ENCODE measurements at regions not wholly inside any gene's neighbourhood (a gene's known extent, or its start where the extent isn't known, plus 50 kb on each side); places are given as distances from the start of the nearest gene placed in this dataset.

DNA sequence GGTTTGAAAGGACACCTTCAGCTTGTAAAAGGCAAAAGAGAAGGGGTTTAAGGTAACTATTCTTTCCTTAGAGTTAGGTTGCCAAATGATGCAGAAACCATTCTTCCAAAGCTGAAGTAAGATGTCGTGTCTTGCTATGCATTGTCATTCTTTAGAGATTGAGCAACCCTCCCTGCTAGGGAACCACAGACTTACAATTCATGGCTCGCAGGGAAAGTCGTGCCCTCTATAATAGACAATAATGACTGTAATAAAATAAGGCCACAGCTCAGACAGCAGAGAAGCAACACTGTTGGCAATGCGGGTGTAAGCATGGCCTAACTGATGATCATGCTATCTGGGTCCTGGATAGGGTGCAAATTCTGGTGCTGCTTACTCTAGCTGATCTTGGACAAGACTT, 129.6 kb upstream of the CDH13 start (continued):
- TF ChIP-seq ZNF687 (IDR thresholded peaks at IDR 0.05) (no peak), BMI1 (IDR thresholded peaks at IDR 0.05; ENCODE audit: borderline replicate concordance) (no peak), CBX5 (IDR thresholded peaks at IDR 0.05; ENCODE audit: low read depth) (no peak), POLR2A (IDR thresholded peaks at IDR 0.05; ENCODE audit: low read depth, low read length) (no peak), CHD2 (IDR thresholded peaks at IDR 0.05; ENCODE audit: borderline replicate concordance, low read depth, low read length) (no peak), PAX5 (IDR thresholded peaks at IDR 0.05; ENCODE audit: borderline replicate concordance, low read depth, low read length) (no peak), CREM (IDR thresholded peaks at IDR 0.05; ENCODE audit: low read depth) (no peak)

DNA sequence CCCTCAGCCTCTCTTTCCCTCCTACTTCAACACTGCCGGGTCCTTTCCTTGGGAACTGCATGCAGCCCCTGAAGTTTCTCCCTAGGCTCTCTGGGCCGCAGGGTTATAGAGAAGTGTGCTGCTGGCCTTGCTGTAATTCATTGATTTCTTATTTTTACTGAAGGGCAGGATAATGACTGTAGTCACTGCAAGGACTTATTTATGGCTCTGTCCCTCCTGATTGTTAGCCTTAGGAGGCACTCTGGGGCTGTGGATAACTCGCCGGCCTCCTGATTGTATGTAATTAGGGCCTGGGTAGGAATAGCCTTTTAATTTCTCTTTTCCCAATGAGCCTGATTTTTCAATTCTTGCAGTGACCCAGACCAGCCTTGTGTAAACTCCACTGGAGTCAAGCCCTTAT, 138.3 kb upstream of the CDH13 start:
- FAIRE-seq (no peak), ATAC-seq (no peak), DNase-seq (ENCODE audit: low read depth, low spot score) (no peak)
- Histone ChIP-seq H3K4me3 (no peak overlapping the region), H3K27me3 (replicated peaks in 1 of 2; ENCODE audit: control insufficient read depth in 2 of 2, insufficient read depth in 2 of 2, low read length in 1 of 2) (no peaks in the 10 kb centered on the region; a peak in 2 of 4 replicates), H3K9me3 (replicated peaks; ENCODE audit: control insufficient read depth, insufficient read depth, low read length) (no peaks in the 10 kb centered on the region), H3K79me2 (ENCODE audit: control insufficient read depth, insufficient read depth, low read length) (no peaks in the 10 kb centered on the region), H3K27ac (ENCODE audit: control insufficient read depth, insufficient read depth) (no peak overlapping the region), H3K4me2 (ENCODE audit: control insufficient read depth, insufficient read depth) (no peak overlapping the region), H3K36me3 (ENCODE audit: control insufficient read depth in 2 of 2, insufficient read depth in 2 of 2, low read length in 1 of 2) (no peaks in the 10 kb centered on the region), H3K9ac (ENCODE audit: control insufficient read depth, insufficient read depth, low read length) (no peak overlapping the region), H4K20me1 (ENCODE audit: control insufficient read depth, insufficient read depth) (no peaks in the 10 kb centered on the region), H2AFZ (ENCODE audit: control insufficient read depth, low read depth, low read length) (no peak overlapping the region), H3K4me1 (ENCODE audit: control insufficient read depth, insufficient read depth, low read length) (no peaks in the 10 kb centered on the region)
- intact Hi-C loops (cut with micrococcal nuclease; ENCODE audit: unreplicated experiment) (no loop called here), in situ Hi-C loops (cut with MboI) (no loop called here)
- ChIA-PET POLR2A (no interaction called here), RAD21 (ENCODE audit: unreplicated experiment) (no interaction called here), SMC1A (ENCODE audit: uncharacterized antibody, unreplicated experiment) (no interaction called here), CTCF (interaction anchor here (0.6 kb wide), 1 partner anchor 24 kb away, joined by 3 read pairs; no protein-coding TSS in a partner anchor)
- no TSS peak for BruUV-seq (replicated peaks)
- no peak for TF ChIP-seq CHD2 (IDR thresholded peaks at IDR 0.05; ENCODE audit: borderline replicate concordance, low read depth, low read length)
- no peak for TF ChIP-seq TBL1XR1 (IDR thresholded peaks at IDR 0.05; ENCODE audit: low read depth, low read length)
- TF ChIP-seq MTA2 (IDR thresholded peaks at IDR 0.05; ENCODE audit: low read depth) = no peak
- TF ChIP-seq USF2 (IDR thresholded peaks at IDR 0.05; ENCODE audit: borderline replicate concordance, low read depth, low read length) = no peak
- TF ChIP-seq, protein P1, sequence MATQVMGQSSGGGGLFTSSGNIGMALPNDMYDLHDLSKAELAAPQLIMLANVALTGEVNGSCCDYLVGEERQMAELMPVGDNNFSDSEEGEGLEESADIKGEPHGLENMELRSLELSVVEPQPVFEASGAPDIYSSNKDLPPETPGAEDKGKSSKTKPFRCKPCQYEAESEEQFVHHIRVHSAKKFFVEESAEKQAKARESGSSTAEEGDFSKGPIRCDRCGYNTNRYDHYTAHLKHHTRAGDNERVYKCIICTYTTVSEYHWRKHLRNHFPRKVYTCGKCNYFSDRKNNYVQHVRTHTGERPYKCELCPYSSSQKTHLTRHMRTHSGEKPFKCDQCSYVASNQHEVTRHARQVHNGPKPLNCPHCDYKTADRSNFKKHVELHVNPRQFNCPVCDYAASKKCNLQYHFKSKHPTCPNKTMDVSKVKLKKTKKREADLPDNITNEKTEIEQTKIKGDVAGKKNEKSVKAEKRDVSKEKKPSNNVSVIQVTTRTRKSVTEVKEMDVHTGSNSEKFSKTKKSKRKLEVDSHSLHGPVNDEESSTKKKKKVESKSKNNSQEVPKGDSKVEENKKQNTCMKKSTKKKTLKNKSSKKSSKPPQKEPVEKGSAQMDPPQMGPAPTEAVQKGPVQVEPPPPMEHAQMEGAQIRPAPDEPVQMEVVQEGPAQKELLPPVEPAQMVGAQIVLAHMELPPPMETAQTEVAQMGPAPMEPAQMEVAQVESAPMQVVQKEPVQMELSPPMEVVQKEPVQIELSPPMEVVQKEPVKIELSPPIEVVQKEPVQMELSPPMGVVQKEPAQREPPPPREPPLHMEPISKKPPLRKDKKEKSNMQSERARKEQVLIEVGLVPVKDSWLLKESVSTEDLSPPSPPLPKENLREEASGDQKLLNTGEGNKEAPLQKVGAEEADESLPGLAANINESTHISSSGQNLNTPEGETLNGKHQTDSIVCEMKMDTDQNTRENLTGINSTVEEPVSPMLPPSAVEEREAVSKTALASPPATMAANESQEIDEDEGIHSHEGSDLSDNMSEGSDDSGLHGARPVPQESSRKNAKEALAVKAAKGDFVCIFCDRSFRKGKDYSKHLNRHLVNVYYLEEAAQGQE (IDR thresholded peaks at IDR 0.05; ENCODE audit: low read depth, low read length) = no peak
- TF ChIP-seq GATAD2B (conservative IDR thresholded peaks at IDR 0.05; ENCODE audit: low read depth) = no peak
- 24% methylated on average over 4 of the region's 4 CpGs for WGBS (ENCODE audit: insufficient coverage, insufficient replicate concordance, low lambda C conversion rate, missing lambda C conversion rate)

Data from GM12878 (cell line).